Activated T-helper 1 cell treated with anti-CD3 and anti-CD28 coated beads, Interleukin-12 subunit alpha, Interleukin-12 subunit beta, Interleukin-2, Interleukin-4 antibody, amounts not matched to agents 30 ng/mL and 10 ng/mL and 1 ng/mL, durations not matched to agents 14 hours and 24 hours and 36 hours (primary cell): ENCODE measurements at regions not wholly inside any gene's neighbourhood (a gene's known extent, or its start where the extent isn't known, plus 50 kb on each side); places are given as distances from the start of the nearest gene placed in this dataset.

Source experiments
- DNase-seq: peaks from one replicate; pipeline ENCODE4 v3.0.0; 2021; ENCODE audit warnings: low spot score
- H3K27ac Mint-ChIP-seq: one replicate; pipeline ENCODE4 v1.8.0; 2021; ENCODE audit warnings: mild to moderate bottlenecking, mixed read lengths
- H3K27me3 Mint-ChIP-seq: one replicate; pipeline ENCODE4 v1.8.0; 2022; ENCODE audit warnings: mild to moderate bottlenecking, moderate library complexity, mixed read lengths; ENCODE audit not compliant: insufficient read depth
- H3K36me3 Mint-ChIP-seq: one replicate; pipeline ENCODE4 v1.8.0; 2021; ENCODE audit warnings: low read depth, mixed read lengths
- H3K4me1 Mint-ChIP-seq: one replicate; pipeline ENCODE4 v1.8.0; 2021; ENCODE audit warnings: low read depth, mixed read lengths
- H3K4me3 Mint-ChIP-seq: one replicate; pipeline ENCODE4 v1.8.0; 2021; ENCODE audit warnings: mild to moderate bottlenecking, moderate library complexity, mixed read lengths
- H3K9me3 Mint-ChIP-seq: one replicate; pipeline ENCODE4 v1.8.0; 2021; ENCODE audit warnings: mixed read lengths
- intact Hi-C: fragments of 100-400 bp; cut with micrococcal nuclease; formaldehyde crosslinking; loops from one replicate; pipeline ENCODE4 v1.15.1; 2024

- DNase-seq = no peak
- intact Hi-C loops = no loop called here
- H3K4me1 Mint-ChIP-seq = no peaks in the 10 kb centered on the region
- H3K4me3 Mint-ChIP-seq = no peak overlapping the region
- no peaks in the 10 kb centered on the region for H3K36me3 Mint-ChIP-seq
- H3K9me3 Mint-ChIP-seq = no peaks in the 10 kb centered on the region
- H3K27ac Mint-ChIP-seq = no peak overlapping the region
- H3K27me3 Mint-ChIP-seq = no peaks in the 10 kb centered on the region
Measured at GRCh38 chr2:192298664-192299063, 103.9 kb upstream of the TMEFF2 start.

GRCh38 chr2:192292478-192292877 lies 97.7 kb upstream of the TMEFF2 start:
- H3K27ac Mint-ChIP-seq = no peak overlapping the region
- no peaks in the 10 kb centered on the region for H3K9me3 Mint-ChIP-seq
- H3K36me3 Mint-ChIP-seq = no peaks in the 10 kb centered on the region
- H3K4me1 Mint-ChIP-seq = no peaks in the 10 kb centered on the region
- no peak overlapping the region for H3K4me3 Mint-ChIP-seq
- intact Hi-C loops = no loop called here
- no peak for DNase-seq
- H3K27me3 Mint-ChIP-seq = peaks cover 3% of the 10 kb centered on the region

GRCh38 chr2:192288295-192288694 lies 93.6 kb upstream of the TMEFF2 start:
- H3K9me3 Mint-ChIP-seq = no peaks in the 10 kb centered on the region
- intact Hi-C loops = no loop called here
- H3K36me3 Mint-ChIP-seq = no peaks in the 10 kb centered on the region
- no peak overlapping the region for H3K4me3 Mint-ChIP-seq
- no peak overlapping the region for H3K27ac Mint-ChIP-seq
- peaks cover 3% of the 10 kb centered on the region for H3K27me3 Mint-ChIP-seq
- H3K4me1 Mint-ChIP-seq = no peaks in the 10 kb centered on the region
- no peak for DNase-seq

GRCh38 chr2:192286093-192286701 lies 91.5 kb upstream of the TMEFF2 start:
- no peak overlapping the region for H3K27ac Mint-ChIP-seq
- no peaks in the 10 kb centered on the region for H3K9me3 Mint-ChIP-seq
- no peaks in the 10 kb centered on the region for H3K36me3 Mint-ChIP-seq
- peaks cover 3% of the 10 kb centered on the region for H3K27me3 Mint-ChIP-seq
- H3K4me1 Mint-ChIP-seq = no peaks in the 10 kb centered on the region
- DNase-seq = no peak
- intact Hi-C loops = no loop called here
- no peak overlapping the region for H3K4me3 Mint-ChIP-seq

- H3K4me3 Mint-ChIP-seq = no peak overlapping the region
- H3K27ac Mint-ChIP-seq = no peak overlapping the region
- no peaks in the 10 kb centered on the region for H3K4me1 Mint-ChIP-seq
- no peak for DNase-seq
- no peaks in the 10 kb centered on the region for H3K36me3 Mint-ChIP-seq
- H3K9me3 Mint-ChIP-seq = no peaks in the 10 kb centered on the region
- H3K27me3 Mint-ChIP-seq = no peaks in the 10 kb centered on the region
- intact Hi-C loops = no loop called here
Measured at GRCh38 chr2:192283450-192283849, 88.7 kb upstream of the TMEFF2 start.

GRCh38 chr2:192278701-192279100 lies 84.0 kb upstream of the TMEFF2 start:
- intact Hi-C loops = no loop called here
- Mint-ChIP-seq H3K9me3 (no peaks in the 10 kb centered on the region), H3K27me3 (no peaks in the 10 kb centered on the region), H3K27ac (no peak overlapping the region), H3K36me3 (no peaks in the 10 kb centered on the region), H3K4me3 (no peak overlapping the region), H3K4me1 (no peaks in the 10 kb centered on the region)
- no peak for DNase-seq

GRCh38 chr2:192277494-192278109 lies 82.9 kb upstream of the TMEFF2 start:
- DNase-seq = no peak
- Mint-ChIP-seq H3K36me3 (no peaks in the 10 kb centered on the region), H3K4me1 (no peaks in the 10 kb centered on the region), H3K4me3 (no peak overlapping the region), H3K9me3 (no peaks in the 10 kb centered on the region), H3K27me3 (no peaks in the 10 kb centered on the region), H3K27ac (no peak overlapping the region)
- intact Hi-C loops = no loop called here

GRCh38 chr2:192275632-192276031 lies 80.9 kb upstream of the TMEFF2 start:
- intact Hi-C loops = no loop called here
- no peaks in the 10 kb centered on the region for H3K4me1 Mint-ChIP-seq
- no peak for DNase-seq
- no peaks in the 10 kb centered on the region for H3K36me3 Mint-ChIP-seq
- no peak overlapping the region for H3K4me3 Mint-ChIP-seq
- no peak overlapping the region for H3K27ac Mint-ChIP-seq
- no peaks in the 10 kb centered on the region for H3K27me3 Mint-ChIP-seq
- H3K9me3 Mint-ChIP-seq = no peaks in the 10 kb centered on the region

GRCh38 chr2:192267484-192267883 lies 72.8 kb upstream of the TMEFF2 start:
- H3K27ac Mint-ChIP-seq = no peak overlapping the region
- no peaks in the 10 kb centered on the region for H3K9me3 Mint-ChIP-seq
- H3K4me3 Mint-ChIP-seq = no peak overlapping the region
- DNase-seq = no peak
- intact Hi-C loops = no loop called here
- no peaks in the 10 kb centered on the region for H3K36me3 Mint-ChIP-seq
- no peaks in the 10 kb centered on the region for H3K4me1 Mint-ChIP-seq
- no peaks in the 10 kb centered on the region for H3K27me3 Mint-ChIP-seq

- no peak overlapping the region for H3K4me3 Mint-ChIP-seq
- no peaks in the 10 kb centered on the region for H3K9me3 Mint-ChIP-seq
- H3K4me1 Mint-ChIP-seq = no peaks in the 10 kb centered on the region
- no peaks in the 10 kb centered on the region for H3K27me3 Mint-ChIP-seq
- H3K27ac Mint-ChIP-seq = no peak overlapping the region
- DNase-seq = no peak
- intact Hi-C loops = no loop called here
- H3K36me3 Mint-ChIP-seq = no peaks in the 10 kb centered on the region
Measured at GRCh38 chr2:192265751-192266150, 71.0 kb upstream of the TMEFF2 start.

GRCh38 chr2:192254444-192254843 lies 59.7 kb upstream of the TMEFF2 start:
- H3K4me1 Mint-ChIP-seq = no peaks in the 10 kb centered on the region
- intact Hi-C loops = no loop called here
- H3K4me3 Mint-ChIP-seq = no peak overlapping the region
- H3K27ac Mint-ChIP-seq = no peak overlapping the region
- H3K27me3 Mint-ChIP-seq = no peaks in the 10 kb centered on the region
- no peak for DNase-seq
- no peaks in the 10 kb centered on the region for H3K36me3 Mint-ChIP-seq
- H3K9me3 Mint-ChIP-seq = no peaks in the 10 kb centered on the region

GRCh38 chr2:192253692-192254091 lies 59.0 kb upstream of the TMEFF2 start:
- no peak overlapping the region for H3K27ac Mint-ChIP-seq
- no peak overlapping the region for H3K4me3 Mint-ChIP-seq
- no peaks in the 10 kb centered on the region for H3K36me3 Mint-ChIP-seq
- no peaks in the 10 kb centered on the region for H3K4me1 Mint-ChIP-seq
- no peaks in the 10 kb centered on the region for H3K27me3 Mint-ChIP-seq
- DNase-seq = no peak
- intact Hi-C loops = no loop called here
- no peaks in the 10 kb centered on the region for H3K9me3 Mint-ChIP-seq

GRCh38 chr2:192250961-192251360 lies 56.2 kb upstream of the TMEFF2 start:
- H3K4me3 Mint-ChIP-seq = no peak overlapping the region
- intact Hi-C loops = no loop called here
- no peaks in the 10 kb centered on the region for H3K27me3 Mint-ChIP-seq
- no peaks in the 10 kb centered on the region for H3K36me3 Mint-ChIP-seq
- no peaks in the 10 kb centered on the region for H3K9me3 Mint-ChIP-seq
- H3K4me1 Mint-ChIP-seq = no peaks in the 10 kb centered on the region
- no peak for DNase-seq
- no peak overlapping the region for H3K27ac Mint-ChIP-seq

GRCh38 chr2:192247456-192247855 lies 52.7 kb upstream of the TMEFF2 start:
- intact Hi-C loops = no loop called here
- H3K27me3 Mint-ChIP-seq = peaks cover 2% of the 10 kb centered on the region
- no peaks in the 10 kb centered on the region for H3K36me3 Mint-ChIP-seq
- H3K9me3 Mint-ChIP-seq = no peaks in the 10 kb centered on the region
- DNase-seq = no peak
- no peak overlapping the region for H3K27ac Mint-ChIP-seq
- no peaks in the 10 kb centered on the region for H3K4me1 Mint-ChIP-seq
- H3K4me3 Mint-ChIP-seq = no peak overlapping the region
